ENCODE measurements at regions not wholly inside any gene's neighbourhood (a gene's known extent, or its start where the extent isn't known, plus 50 kb on each side); places are given as distances from the start of the nearest gene placed in this dataset.

DNA sequence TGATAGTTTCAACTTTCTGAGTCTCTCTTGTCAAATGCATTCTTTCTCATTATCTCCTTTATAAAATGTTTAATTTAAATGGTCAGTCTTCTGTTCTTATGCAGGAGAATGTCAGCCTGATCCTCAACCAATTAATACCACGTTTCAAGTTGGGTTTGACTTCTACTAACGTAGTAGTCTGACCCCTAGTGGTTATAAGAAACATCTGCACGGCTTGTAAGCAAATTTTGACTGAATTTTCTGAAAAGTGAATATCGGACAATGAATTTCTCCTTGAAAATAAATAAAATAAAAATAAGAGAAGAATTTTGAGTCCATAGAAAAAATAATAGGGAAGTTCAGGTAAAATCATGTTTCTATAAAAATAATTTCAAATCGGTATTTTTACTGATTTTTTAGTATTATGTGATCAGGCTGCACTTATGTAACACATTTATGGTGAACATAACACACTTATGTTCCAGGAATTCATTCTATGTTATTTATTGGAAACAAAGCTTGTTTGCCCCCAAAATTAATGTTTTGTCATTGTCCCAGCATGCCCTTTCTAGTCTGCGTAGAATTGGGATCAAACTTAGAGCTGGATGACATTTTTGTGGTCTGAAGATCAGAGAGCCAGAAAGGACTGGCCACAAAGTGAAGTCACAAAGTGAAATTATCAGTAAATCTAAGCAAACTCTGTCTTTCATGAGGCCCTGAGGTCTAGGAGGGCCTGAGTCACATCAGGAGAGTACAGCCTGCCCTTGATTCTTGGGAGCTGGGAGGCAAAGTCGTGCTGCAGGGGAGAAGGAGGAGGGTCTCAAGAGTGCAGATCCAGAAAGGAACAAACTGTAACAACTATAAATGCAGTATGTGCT is 101.2 kb upstream of the STXBP6 start:
- ChIA-PET CTCF (interaction anchor here (0.7 to 2.8 kb wide), 6 partner anchors 18 to 442 kb away, joined by 3 to 13 read pairs (median 4); no protein-coding TSS in a partner anchor), POLR2A (no interaction called here)
- TF ChIP-seq, protein P1, sequence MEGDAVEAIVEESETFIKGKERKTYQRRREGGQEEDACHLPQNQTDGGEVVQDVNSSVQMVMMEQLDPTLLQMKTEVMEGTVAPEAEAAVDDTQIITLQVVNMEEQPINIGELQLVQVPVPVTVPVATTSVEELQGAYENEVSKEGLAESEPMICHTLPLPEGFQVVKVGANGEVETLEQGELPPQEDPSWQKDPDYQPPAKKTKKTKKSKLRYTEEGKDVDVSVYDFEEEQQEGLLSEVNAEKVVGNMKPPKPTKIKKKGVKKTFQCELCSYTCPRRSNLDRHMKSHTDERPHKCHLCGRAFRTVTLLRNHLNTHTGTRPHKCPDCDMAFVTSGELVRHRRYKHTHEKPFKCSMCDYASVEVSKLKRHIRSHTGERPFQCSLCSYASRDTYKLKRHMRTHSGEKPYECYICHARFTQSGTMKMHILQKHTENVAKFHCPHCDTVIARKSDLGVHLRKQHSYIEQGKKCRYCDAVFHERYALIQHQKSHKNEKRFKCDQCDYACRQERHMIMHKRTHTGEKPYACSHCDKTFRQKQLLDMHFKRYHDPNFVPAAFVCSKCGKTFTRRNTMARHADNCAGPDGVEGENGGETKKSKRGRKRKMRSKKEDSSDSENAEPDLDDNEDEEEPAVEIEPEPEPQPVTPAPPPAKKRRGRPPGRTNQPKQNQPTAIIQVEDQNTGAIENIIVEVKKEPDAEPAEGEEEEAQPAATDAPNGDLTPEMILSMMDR (IDR thresholded peaks at IDR 0.05; ENCODE audit: insufficient read depth, low read length, missing control alignments), result peak; percentile 56
- H3K4me3 ChIP-seq (ENCODE audit: low read depth, low read length), result no peak overlapping the region
- DNase-seq (ENCODE audit: low read depth, low spot score), result peak; percentile 34

DNA sequence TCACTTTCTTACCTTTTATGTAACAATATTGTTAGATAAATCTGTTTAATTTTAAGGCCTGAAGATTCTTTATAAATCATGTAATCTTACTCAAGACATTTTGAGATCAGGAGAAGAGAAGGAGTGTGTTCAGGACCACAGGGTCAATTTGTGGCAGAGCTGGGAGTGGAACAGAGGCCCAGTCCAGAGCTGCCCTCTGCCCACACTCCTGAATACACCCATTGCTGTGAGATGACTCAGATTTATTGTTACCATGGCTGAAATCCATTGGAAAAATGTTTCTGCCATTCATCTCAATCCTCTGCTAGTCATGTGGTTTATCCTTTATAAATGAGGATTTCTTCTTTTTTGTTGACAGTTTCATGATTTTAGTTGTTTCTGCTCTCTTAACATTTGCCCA is 100.5 kb upstream of the STXBP6 start:
- TF ChIP-seq, protein P1 (IDR thresholded peaks at IDR 0.05; ENCODE audit: insufficient read depth, low read length, missing control alignments), result no peak
- no peak for DNase-seq (ENCODE audit: low read depth, low spot score)
- POLR2A ChIA-PET, result no interaction called here
- CTCF ChIA-PET, result interaction anchor here (1.6 kb wide), 1 partner anchor 17 kb away, joined by 3 read pairs; no protein-coding TSS in a partner anchor
- H3K4me3 ChIP-seq (ENCODE audit: low read depth, low read length), result no peak overlapping the region

DNA sequence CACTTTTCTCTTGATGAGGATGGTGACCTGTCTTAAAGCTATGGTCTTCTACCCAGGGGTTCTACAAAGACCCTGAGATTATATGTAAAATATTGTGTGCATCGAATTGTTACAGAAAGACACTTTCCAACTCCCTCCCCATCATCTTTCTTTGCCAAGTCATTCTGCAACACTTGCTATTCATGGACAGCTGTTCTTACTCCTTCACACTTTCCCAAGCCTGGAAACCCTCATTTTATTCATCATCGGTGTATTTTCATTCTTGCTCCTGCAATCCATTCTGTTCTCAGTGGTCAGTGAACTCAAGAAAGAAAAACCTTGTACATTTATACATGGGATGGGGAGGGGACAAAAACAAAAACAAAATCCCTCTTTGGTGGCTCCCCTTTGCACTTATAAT is 90.5 kb upstream of the STXBP6 start:
- ChIA-PET CTCF (no interaction called here), POLR2A (no interaction called here)
- H3K4me3 ChIP-seq (ENCODE audit: low read depth, low read length), result no peak overlapping the region
- no peak for DNase-seq (ENCODE audit: low read depth, low spot score)
- TF ChIP-seq, protein P1 (IDR thresholded peaks at IDR 0.05; ENCODE audit: insufficient read depth, low read length, missing control alignments), result no peak

DNA sequence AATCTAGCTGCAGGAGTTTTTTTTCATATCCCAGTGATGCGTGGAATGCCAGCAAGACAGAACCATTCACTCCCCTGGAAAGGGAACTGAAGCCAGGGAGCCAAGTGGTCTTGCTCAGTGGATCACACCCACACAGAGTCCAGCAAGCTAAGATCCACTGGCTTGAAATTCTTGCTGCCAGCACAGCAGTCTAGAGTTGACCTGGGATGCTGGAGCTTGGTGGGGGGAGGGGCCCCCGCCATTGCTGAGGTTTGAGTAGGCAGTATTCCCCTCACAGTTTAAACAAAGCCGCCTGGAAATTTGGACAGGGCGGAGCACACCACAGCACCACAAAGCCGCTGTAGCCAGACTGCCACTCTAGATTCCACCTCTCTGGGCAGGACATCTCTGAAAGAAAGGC is 86.9 kb upstream of the STXBP6 start:
- ChIA-PET POLR2A (no interaction called here), CTCF (no interaction called here)

DNA sequence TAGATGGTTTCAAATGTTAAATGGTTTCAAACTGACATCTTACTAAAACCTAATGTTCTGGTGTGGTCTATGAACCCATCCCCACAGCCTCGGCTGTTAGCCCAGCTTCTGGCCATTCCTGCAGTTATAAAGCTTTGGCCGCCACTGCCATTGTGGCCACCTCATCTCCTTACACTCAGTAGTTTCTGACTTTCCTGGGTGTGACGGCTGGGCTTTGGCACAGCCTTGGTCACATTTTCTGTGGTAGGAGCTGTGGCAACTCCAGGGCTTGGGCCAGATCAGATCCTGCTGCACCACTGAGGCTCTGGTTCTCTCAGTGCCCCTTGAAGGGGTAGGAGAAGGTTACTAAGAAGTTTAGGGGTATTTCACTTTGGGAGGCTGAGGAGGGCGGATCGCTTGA is 84.2 kb upstream of the STXBP6 start:
- DNase-seq (ENCODE audit: low read depth, low spot score), result no peak
- CTCF ChIA-PET, result interaction anchor here (1.1 to 6.1 kb wide), 4 partner anchors 13 to 327 kb away, joined by 3 to 49 read pairs (median 4); no protein-coding TSS in a partner anchor
- H3K4me3 ChIP-seq (ENCODE audit: low read depth, low read length), result no peak overlapping the region
- POLR2A ChIA-PET, result no interaction called here
- TF ChIP-seq, protein P1 (IDR thresholded peaks at IDR 0.05; ENCODE audit: insufficient read depth, low read length, missing control alignments), result no peak

More for the DNA sequence above, 86.9 kb upstream of the STXBP6 start:
- TF ChIP-seq, protein P1 (IDR thresholded peaks at IDR 0.05; ENCODE audit: insufficient read depth, low read length, missing control alignments), result no peak
- H3K4me3 ChIP-seq (ENCODE audit: low read depth, low read length), result no peak overlapping the region
- DNase-seq (ENCODE audit: low read depth, low spot score), result no peak

DNA sequence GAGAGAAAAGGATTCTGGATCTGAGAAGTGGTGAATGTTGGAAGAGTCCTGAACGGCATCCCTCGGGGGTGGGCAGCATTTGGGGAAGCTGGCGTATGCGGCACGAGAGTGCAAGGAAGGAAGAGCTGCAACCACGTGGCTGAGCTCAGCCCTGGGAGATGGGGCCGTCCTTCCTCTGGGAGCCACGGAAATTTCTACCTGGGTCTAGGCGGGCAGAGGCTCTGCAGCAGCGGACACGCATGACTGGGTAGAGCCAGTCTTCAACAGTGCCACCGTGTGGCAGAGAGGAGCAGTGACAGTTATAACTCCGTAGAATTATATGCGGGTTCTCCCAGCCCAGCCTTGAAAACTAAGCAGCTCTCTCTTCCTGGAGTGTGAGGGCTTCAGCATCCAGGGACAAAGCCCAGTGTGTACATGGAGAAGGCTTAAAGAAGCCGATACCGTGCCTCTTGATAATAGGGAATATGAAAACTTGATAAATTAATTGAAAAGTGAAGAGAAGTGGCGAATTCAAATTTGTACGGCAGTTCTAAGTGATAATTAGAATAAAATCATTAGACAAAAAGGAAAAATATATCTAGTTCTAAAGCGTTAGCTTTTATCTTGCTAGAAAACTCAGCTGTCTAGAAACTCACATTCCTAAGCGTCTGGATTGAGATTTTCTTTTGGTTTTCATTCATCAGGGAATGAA is 82.9 kb upstream of the STXBP6 start:
- TF ChIP-seq, protein P1 (IDR thresholded peaks at IDR 0.05; ENCODE audit: insufficient read depth, low read length, missing control alignments), result peak; percentile 74
- ChIA-PET CTCF (interaction anchor here (0.9 to 6.1 kb wide), 11 partner anchors 9 to 423 kb away, joined by 3 to 49 read pairs (median 4); no protein-coding TSS in a partner anchor), POLR2A (no interaction called here)
- H3K4me3 ChIP-seq (ENCODE audit: low read depth, low read length), result no peak overlapping the region
- DNase-seq (ENCODE audit: low read depth, low spot score), result no peak

Measured in AG04449 (cell line).